ENCODE measurements at regions not wholly inside any gene's neighbourhood (a gene's known extent, or its start where the extent isn't known, plus 50 kb on each side); places are given as distances from the start of the nearest gene placed in this dataset.

DNA sequence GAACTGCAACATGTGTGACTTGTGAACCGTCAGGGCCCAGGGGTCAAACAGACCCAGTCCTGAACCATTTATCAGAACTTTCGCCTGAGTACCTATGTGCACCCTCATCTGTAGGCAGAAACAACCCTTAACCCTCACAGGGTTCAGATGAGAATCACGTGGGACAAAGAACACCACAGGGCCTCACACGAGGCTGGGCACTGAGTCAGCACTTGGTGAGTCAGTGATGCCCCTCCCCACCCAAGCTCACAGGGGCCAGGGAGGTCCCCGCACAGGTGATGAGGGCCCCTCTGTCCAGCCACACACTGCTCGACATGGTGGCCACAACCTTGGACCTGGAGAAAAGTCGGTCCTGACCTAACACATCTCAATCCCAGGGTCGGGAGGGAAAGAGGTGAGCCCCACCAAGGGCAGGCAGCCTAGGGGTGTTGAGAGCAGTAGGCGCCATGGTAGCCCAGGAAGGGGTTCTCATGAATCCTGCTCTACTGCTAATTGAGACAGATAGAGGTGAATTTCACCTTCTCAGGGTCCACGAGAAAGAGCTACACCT, 176.4 kb downstream of the SHANK2 start:
- no peaks in the 10 kb centered on the region for H3K9me3 ChIP-seq
- H3K27me3 ChIP-seq, result no peaks in the 10 kb centered on the region
- no peak overlapping the region for H3K27ac ChIP-seq
- DNase-seq, result no peak
- TF ChIP-seq POLR2A (IDR thresholded peaks at IDR 0.05), result no peak
- TF ChIP-seq, protein P1, sequence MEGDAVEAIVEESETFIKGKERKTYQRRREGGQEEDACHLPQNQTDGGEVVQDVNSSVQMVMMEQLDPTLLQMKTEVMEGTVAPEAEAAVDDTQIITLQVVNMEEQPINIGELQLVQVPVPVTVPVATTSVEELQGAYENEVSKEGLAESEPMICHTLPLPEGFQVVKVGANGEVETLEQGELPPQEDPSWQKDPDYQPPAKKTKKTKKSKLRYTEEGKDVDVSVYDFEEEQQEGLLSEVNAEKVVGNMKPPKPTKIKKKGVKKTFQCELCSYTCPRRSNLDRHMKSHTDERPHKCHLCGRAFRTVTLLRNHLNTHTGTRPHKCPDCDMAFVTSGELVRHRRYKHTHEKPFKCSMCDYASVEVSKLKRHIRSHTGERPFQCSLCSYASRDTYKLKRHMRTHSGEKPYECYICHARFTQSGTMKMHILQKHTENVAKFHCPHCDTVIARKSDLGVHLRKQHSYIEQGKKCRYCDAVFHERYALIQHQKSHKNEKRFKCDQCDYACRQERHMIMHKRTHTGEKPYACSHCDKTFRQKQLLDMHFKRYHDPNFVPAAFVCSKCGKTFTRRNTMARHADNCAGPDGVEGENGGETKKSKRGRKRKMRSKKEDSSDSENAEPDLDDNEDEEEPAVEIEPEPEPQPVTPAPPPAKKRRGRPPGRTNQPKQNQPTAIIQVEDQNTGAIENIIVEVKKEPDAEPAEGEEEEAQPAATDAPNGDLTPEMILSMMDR (IDR thresholded peaks at IDR 0.05), result no peak
- H3K36me3 ChIP-seq, result no peaks in the 10 kb centered on the region
- no peaks in the 10 kb centered on the region for H3K4me1 ChIP-seq
- H3K4me3 ChIP-seq, result no peak overlapping the region

DNA sequence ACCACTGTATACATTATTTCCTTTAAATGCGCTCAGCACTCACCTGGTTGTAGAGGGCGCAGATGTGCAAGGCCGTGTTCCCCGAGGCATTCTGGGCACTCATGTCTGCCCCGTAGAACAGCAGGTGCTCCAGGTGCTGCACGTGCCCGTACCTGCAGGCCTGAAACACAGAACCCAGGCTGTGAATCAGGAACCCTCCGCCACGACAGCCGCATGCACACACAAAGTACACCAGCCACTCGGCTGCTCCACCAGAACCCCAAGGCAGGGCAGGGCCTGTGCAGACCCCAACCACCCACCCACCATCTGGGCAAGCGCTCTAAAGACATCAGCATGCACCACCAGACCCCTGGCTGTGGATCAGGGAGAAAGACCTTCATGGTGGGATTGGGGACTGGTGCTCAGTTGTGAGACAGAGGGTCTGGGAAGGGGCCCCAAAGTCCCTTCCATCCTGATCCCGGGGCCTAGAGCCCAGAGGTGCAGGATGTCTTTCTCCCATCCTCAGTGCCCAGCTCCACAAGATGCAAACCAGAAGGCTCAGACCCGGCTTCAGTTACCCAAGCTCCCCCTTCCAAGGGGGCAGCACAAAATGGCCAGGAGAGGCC, 177.2 kb downstream of the SHANK2 start:
- TF ChIP-seq, protein P1 (IDR thresholded peaks at IDR 0.05), result no peak
- no peak for TF ChIP-seq POLR2A (IDR thresholded peaks at IDR 0.05)
- no peaks in the 10 kb centered on the region for H3K36me3 ChIP-seq
- no peak for DNase-seq

GRCh38 chr11:71071736-71072509, 180.5 kb downstream of the SHANK2 start:
- Histone ChIP-seq H3K4me3 (no peak overlapping the region), H3K27me3 (no peaks in the 10 kb centered on the region), H3K36me3 (no peaks in the 10 kb centered on the region), H3K27ac (no peak overlapping the region), H3K4me1 (no peaks in the 10 kb centered on the region), H3K9me3 (no peaks in the 10 kb centered on the region)
- no peak for TF ChIP-seq POLR2A (IDR thresholded peaks at IDR 0.05)
- TF ChIP-seq, protein P1 (IDR thresholded peaks at IDR 0.05), result no peak
- DNase-seq, result no peak

More for the DNA sequence above, 177.2 kb downstream of the SHANK2 start:
- Histone ChIP-seq H3K4me1 (no peaks in the 10 kb centered on the region), H3K27ac (no peak overlapping the region), H3K9me3 (no peaks in the 10 kb centered on the region), H3K27me3 (no peaks in the 10 kb centered on the region), H3K4me3 (no peak overlapping the region)

DNA sequence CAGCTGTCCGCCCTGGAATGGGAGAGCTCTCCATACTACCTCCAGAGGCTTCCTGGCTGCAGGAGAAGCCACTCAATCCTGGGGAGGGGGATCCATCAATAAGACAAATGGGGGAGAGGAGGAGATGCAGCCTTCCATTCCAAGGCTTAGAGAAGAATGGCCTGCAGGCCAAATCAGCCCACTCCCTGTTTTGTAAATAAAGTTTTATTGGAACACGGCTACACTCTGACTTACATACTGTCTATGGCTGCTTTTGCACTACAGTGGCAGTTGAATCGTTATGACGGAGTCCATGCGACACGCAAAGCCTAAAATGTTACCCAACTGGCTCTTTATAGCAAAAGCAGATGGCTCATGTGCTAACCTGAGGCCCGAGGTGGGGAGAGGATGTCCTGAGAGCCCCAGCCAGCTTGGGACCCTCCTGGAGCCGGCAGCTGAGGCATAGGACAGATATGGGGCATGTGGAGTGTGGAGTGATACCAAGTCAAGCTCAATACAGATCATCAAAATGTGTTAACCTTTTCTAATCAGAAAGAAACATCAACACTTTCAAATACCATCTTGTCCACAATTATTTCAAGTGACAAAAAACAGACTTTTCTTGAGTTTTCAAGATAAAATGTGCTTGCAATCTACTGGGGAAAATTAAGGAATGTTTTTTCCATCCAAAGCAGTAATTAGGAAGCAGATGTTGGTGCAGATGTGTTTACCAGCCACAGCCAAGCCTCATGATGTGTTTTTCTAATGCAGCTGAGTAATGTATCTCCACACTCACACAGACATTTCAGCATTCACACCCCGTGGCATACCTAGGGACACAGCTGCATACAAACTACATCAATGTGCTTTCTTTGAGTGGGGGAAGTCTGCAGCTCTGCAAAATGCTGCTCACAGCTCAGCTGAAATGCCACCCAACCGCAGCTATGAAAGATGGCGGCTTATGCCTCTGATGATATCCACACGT, 181.6 kb downstream of the SHANK2 start:
- no peaks in the 10 kb centered on the region for H3K36me3 ChIP-seq
- DNase-seq, result no peak
- no peak overlapping the region for H3K27ac ChIP-seq
- no peak overlapping the region for H3K4me3 ChIP-seq
- TF ChIP-seq, protein P1 (IDR thresholded peaks at IDR 0.05), result no peak
- no peak for TF ChIP-seq POLR2A (IDR thresholded peaks at IDR 0.05)
- H3K27me3 ChIP-seq, result no peaks in the 10 kb centered on the region
- no peaks in the 10 kb centered on the region for H3K9me3 ChIP-seq
- H3K4me1 ChIP-seq, result no peaks in the 10 kb centered on the region

DNA sequence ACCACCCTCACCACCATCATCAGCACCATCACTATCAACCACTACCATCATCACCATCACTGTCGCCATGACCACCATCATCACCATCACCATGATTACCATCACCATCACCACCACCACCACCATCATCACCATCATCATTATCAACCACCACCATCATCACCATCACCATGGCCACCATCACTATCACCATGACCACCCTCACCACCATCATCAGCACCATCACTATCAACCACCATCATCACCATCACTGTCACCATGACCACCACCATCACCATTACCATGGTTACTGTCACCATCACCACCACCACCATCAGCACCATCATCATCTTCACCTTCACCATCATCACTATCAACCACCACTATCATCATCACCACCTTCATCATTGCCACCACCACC, 183.4 kb downstream of the SHANK2 start:
- TF ChIP-seq, protein P1 (IDR thresholded peaks at IDR 0.05), result no peak
- no peak for TF ChIP-seq POLR2A (IDR thresholded peaks at IDR 0.05)
- no peak overlapping the region for H3K27ac ChIP-seq
- no peaks in the 10 kb centered on the region for H3K36me3 ChIP-seq
- no peak for DNase-seq
- H3K27me3 ChIP-seq, result no peaks in the 10 kb centered on the region
- no peaks in the 10 kb centered on the region for H3K9me3 ChIP-seq
- no peaks in the 10 kb centered on the region for H3K4me1 ChIP-seq
- no peak overlapping the region for H3K4me3 ChIP-seq
